Loucy (cell line): ENCODE measurements at regions not wholly inside any gene's neighbourhood (a gene's known extent, or its start where the extent isn't known, plus 50 kb on each side); places are given as distances from the start of the nearest gene placed in this dataset.

Experiments used
- H2AFZ ChIP-seq: fragments of 200-600 bp; sonication (generic); 2 replicates; pipeline ENCODE4 v1.6.0; 2016; ENCODE audit warnings: antibody characterized with exemption, mild to moderate bottlenecking, low read length, moderate library complexity
- H3F3A ChIP-seq: fragments of 200-600 bp; 2 replicates; pipeline ENCODE4 v1.6.0; 2016; ENCODE audit warnings: antibody characterized with exemption, low read depth, mild to moderate bottlenecking
- H3K27me3 ChIP-seq: fragments of 200-600 bp; sonication (generic); 2 replicates; pipeline ENCODE4 v1.6.1; 2014; ENCODE audit warnings: low read length, mild to moderate bottlenecking; ENCODE audit not compliant: insufficient read depth, poor library complexity, severe bottlenecking
- H3K36me3 ChIP-seq: fragments of 200-600 bp; sonication (generic); 2 replicates; pipeline ENCODE4 v1.6.1; 2016; ENCODE audit warnings: low read length; ENCODE audit not compliant: insufficient read depth
- H3K4me1 ChIP-seq: fragments of 200-600 bp; sonication (generic); 2 replicates; pipeline ENCODE4 v1.5.1; 2014; ENCODE audit warnings: low read length, mild to moderate bottlenecking; ENCODE audit not compliant: insufficient read depth, poor library complexity, severe bottlenecking
- H3K4me2 ChIP-seq: fragments of 200-600 bp; sonication (generic); 2 replicates; pipeline ENCODE4 v1.6.0; 2014; ENCODE audit warnings: antibody characterized with exemption, low read length, low read depth, mild to moderate bottlenecking; ENCODE audit not compliant: poor library complexity, severe bottlenecking
- H3K4me3 ChIP-seq: fragments of 200-600 bp; sonication (generic); 2 replicates; pipeline ENCODE4 v1.5.1; 2014; ENCODE audit warnings: low read length, mild to moderate bottlenecking, mixed read lengths; ENCODE audit not compliant: poor library complexity, severe bottlenecking
- H3K79me2 ChIP-seq: fragments of 200-600 bp; sonication (generic); 2 replicates; pipeline ENCODE4 v1.6.1; 2014; ENCODE audit warnings: low read length; ENCODE audit not compliant: insufficient read depth
- H3K9ac ChIP-seq: fragments of 200-600 bp; sonication (generic); 2 replicates; pipeline ENCODE4 v1.6.0; 2014; ENCODE audit warnings: mild to moderate bottlenecking, low read depth, low read length, moderate library complexity; ENCODE audit not compliant: poor library complexity, severe bottlenecking
- H3K9me2 ChIP-seq: fragments of 200-600 bp; sonication (generic); replicated peaks from 2 replicates; pipeline ENCODE4 v1.6.1; 2016; ENCODE audit warnings: low read depth, low read length, mixed read lengths
- H3K9me3 ChIP-seq: fragments of 200-600 bp; sonication (generic); 2 replicates; pipeline ENCODE4 v1.6.1; 2014; ENCODE audit warnings: mild to moderate bottlenecking, antibody characterized with exemption, low read length, low read depth; ENCODE audit not compliant: insufficient read depth
- H4K20me1 ChIP-seq: fragments of 200-600 bp; sonication (generic); 2 replicates; pipeline ENCODE4 v1.6.0; 2014; ENCODE audit warnings: antibody characterized with exemption, low read length, mild to moderate bottlenecking; ENCODE audit not compliant: insufficient read depth, poor library complexity, severe bottlenecking
- EZH2phosphoT487 ChIP-seq: fragments of 200-600 bp; IDR thresholded peaks from 2 replicates; pipeline ENCODE4 v1.6.1; 2018; ENCODE audit warnings: antibody characterized with exemption, mild to moderate bottlenecking, moderate library complexity, borderline replicate concordance
- TF ChIP-seq, protein P1 (sequence below): fragments of 200-600 bp; sonication (generic); conservative IDR thresholded peaks from 2 replicates; pipeline ENCODE4 v1.5.1; 2014; ENCODE audit warnings: mild to moderate bottlenecking, antibody characterized with exemption, low read length

DNA sequence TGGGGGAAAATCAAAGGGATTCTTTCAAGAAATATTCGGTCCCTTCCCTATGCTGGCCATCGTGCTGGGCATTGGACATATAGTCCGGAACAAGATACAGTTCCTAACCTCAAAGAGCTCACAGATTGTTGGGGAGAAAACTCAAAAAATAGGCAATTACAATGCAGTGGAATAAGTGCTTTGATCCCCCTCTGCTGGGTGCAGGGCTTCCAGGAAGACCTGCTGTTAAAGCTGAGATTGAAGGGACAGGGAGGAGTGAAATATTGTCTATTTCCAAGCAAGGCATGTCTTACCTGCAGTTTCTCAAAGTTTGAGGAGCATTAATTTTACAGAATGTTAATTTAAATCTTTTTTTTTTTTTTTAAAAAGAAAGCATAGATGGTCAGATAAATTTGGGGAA is 75.1 kb upstream of the SESN3 start:
- Histone ChIP-seq H3K9ac (no peak overlapping the region), H3K9me3 (no peaks in the 10 kb centered on the region), H3K79me2 (no peaks in the 10 kb centered on the region), H2AFZ (no peak overlapping the region), H3F3A (no peaks in the 10 kb centered on the region), H3K4me3 (no peak overlapping the region), H4K20me1 (no peaks in the 10 kb centered on the region), H3K36me3 (no peaks in the 10 kb centered on the region), H3K9me2 (no peaks in the 10 kb centered on the region), H3K4me2 (no peak overlapping the region), H3K27me3 (no peaks in the 10 kb centered on the region), H3K4me1 (peaks cover 15% of the 10 kb centered on the region)
- no peak for TF ChIP-seq EZH2phosphoT487
- TF ChIP-seq, protein P1, sequence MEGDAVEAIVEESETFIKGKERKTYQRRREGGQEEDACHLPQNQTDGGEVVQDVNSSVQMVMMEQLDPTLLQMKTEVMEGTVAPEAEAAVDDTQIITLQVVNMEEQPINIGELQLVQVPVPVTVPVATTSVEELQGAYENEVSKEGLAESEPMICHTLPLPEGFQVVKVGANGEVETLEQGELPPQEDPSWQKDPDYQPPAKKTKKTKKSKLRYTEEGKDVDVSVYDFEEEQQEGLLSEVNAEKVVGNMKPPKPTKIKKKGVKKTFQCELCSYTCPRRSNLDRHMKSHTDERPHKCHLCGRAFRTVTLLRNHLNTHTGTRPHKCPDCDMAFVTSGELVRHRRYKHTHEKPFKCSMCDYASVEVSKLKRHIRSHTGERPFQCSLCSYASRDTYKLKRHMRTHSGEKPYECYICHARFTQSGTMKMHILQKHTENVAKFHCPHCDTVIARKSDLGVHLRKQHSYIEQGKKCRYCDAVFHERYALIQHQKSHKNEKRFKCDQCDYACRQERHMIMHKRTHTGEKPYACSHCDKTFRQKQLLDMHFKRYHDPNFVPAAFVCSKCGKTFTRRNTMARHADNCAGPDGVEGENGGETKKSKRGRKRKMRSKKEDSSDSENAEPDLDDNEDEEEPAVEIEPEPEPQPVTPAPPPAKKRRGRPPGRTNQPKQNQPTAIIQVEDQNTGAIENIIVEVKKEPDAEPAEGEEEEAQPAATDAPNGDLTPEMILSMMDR, result no peak

DNA sequence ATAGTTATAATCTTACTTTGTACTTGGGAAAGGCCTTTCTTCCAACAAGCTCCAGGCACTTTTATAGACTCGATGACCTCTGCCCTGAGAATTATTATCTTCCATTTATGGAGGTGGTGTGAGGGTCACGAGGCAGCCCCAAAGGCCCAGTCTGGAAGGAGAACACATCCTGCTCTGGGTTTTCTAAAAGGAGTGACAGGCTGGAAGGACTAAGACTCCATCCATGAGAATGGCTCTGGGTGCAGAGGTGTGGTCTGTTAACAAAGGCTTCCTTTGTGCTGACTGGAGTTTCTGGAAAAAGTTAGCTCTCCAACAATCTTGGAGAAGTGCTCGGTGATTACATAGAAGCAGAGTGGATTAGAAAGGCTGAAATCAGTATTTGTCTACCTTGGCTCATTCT is 74.7 kb upstream of the SESN3 start:
- Histone ChIP-seq H3K4me3 (no peak overlapping the region), H3K79me2 (no peaks in the 10 kb centered on the region), H3K4me2 (no peak overlapping the region), H3F3A (no peaks in the 10 kb centered on the region), H3K36me3 (no peaks in the 10 kb centered on the region), H3K4me1 (peaks cover 15% of the 10 kb centered on the region), H3K9ac (no peak overlapping the region), H4K20me1 (no peaks in the 10 kb centered on the region), H2AFZ (no peak overlapping the region), H3K9me3 (no peaks in the 10 kb centered on the region), H3K27me3 (no peaks in the 10 kb centered on the region), H3K9me2 (no peaks in the 10 kb centered on the region)
- no peak for TF ChIP-seq EZH2phosphoT487
- TF ChIP-seq, protein P1, result no peak

DNA sequence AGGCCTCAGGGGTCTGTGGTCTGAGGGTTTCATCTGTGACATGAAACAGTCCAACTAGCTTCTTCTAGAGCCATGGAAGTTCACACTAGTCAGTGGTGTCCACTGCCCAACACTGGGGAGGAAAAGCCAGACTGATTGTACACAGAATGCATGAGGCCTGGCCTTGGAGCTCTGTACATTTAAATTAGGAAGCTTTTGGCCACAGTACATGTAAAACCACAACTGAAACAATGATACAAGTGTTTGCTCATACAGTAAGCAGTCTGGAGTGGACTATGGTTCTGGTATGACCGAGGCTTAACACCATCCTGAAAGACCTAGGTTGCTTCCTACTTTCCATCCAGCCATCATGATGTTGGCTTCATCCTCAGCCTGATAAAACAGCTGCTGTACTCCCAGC is 73.8 kb upstream of the SESN3 start:
- Histone ChIP-seq H3K36me3 (no peaks in the 10 kb centered on the region), H3K27me3 (no peaks in the 10 kb centered on the region), H2AFZ (no peak overlapping the region), H3K4me1 (peaks cover 15% of the 10 kb centered on the region), H3K4me3 (no peak overlapping the region), H3K9me2 (no peaks in the 10 kb centered on the region), H3K9me3 (no peaks in the 10 kb centered on the region), H3K9ac (no peak overlapping the region), H4K20me1 (no peaks in the 10 kb centered on the region), H3K4me2 (no peak overlapping the region), H3K79me2 (no peaks in the 10 kb centered on the region), H3F3A (no peaks in the 10 kb centered on the region)
- TF ChIP-seq EZH2phosphoT487, result no peak
- TF ChIP-seq, protein P1, result no peak
